Activated CD4-positive, alpha-beta T cell treated with anti-CD3 and anti-CD28 coated beads, Interleukin-2, amount 50 U/mL, for 4 hours (primary cell): ENCODE measurements at regions not wholly inside any gene's neighbourhood (a gene's known extent, or its start where the extent isn't known, plus 50 kb on each side); places are given as distances from the start of the nearest gene placed in this dataset.
"Not testable (repeated sequence)": the region's sequence is repeated elsewhere in the genome, so short reads cannot be mapped to it uniquely, and the experiment has no call there.

Source experiments
- DNase-seq, 2 experiments: peaks; one replicate each; pipeline ENCODE4 v3.0.0-alpha.2; 2020

DNA sequence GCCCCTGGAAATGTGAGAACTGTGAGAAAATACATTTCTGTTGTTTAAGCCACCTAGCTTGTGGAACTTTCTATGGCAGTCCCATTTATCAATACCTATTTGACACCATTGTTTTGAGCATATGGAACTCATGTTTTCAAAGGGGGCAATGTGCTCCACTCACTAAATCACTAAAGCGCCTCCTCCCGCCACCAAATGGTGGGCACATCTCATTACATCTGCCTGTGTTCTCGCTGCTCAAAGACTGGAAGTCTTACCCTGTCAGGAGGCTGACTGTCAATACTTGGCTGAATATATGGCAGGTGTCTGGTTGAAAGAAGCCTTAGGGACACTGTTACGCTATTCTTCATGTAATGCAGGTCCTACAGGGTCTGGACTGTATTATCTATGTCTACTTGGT, 767.7 kb downstream of the TSN start:
- no peak for DNase-seq

DNA sequence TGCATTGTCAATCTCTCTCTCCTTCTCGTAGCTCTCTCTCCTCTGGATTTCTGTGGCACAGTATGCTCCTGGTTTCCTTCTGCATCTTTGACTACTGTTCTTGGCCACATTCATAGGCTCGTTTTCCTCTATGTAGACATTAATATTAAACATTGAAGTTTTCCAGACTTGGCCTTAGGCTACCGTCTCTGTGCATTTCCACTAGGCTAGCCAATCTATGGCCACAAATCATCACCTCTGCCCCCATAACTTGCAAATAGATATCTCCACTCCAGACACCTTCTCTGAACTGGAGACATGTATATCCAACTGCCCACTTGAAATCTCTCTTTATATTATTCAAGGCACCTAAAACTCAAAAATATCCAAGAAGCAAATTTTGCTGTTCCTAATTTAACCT, 768.5 kb downstream of the TSN start:
- DNase-seq, result no peak

DNA sequence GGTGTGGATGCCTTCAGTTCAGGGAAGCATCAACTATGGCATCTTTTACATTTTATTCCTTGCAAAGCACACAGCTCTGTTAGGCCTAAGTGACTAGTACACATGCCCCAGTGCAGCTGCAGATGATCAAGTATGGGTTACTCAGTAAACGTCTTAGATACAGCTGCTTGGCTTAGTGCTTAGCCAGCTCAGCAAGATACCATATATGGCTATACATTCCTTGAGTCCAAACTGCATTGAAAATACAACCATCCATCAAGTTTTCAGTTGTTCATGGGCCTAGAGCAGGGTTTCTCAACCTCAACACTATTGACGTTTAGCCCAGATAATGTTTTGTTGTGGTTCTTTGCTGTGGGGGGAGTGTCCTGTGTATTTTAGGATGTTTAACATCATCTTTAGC, 769.9 kb downstream of the TSN start:
- no peak for DNase-seq

DNA sequence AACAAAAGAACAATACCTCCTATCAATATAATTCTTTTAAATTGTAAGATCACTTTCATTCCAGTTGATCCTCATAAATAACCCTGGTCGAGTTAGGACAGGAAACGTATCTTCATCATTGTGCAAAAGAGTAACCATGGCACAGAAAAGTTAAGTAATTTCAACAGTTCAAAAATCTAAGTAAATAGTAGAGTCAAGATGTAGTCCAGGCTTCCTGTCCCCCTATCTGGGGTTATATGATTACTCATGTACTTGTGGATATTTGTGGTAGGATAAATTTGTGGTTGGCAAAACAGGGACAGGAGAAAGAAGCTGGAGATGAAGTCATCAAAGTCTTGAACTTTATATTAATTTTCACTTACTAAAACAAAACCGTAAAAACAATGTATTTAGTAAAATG, 772.6 kb downstream of the TSN start:
- no peak for DNase-seq

DNA sequence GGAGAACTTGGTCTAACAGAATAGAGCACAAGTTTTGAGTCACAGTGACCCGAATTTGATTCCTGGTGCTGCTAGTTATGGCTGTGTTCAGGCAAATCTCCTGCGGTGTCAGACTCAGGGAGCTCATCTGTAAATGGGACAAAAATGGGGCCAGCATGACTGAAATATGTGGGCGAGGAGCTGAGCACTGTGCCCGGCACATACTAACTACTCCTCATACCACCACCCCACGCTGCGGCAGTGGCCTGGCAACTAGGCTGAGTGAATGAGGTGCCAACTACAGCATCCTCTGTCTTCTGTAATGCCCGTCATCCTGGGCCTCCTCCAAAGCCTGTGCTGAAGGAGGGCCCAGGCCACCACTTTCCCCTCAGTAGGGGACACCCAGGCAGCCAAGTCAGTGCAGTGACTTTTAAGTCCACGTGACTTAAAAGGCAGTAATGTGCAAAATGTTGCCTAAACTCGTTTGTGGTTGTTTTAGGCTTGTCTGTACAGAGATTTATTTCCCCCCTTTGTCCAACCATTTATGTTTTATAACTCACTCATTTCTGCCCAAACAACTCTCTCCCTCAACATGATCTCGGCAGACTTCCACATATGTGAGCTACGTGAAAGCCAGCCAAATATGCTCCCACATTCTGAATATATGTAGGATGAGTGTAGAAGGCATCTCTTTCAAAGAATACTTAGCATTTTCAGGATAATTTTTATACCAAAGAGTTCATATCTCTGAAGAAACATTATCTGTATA, 773.7 kb downstream of the TSN start:
- DNase-seq, result no peak

DNA sequence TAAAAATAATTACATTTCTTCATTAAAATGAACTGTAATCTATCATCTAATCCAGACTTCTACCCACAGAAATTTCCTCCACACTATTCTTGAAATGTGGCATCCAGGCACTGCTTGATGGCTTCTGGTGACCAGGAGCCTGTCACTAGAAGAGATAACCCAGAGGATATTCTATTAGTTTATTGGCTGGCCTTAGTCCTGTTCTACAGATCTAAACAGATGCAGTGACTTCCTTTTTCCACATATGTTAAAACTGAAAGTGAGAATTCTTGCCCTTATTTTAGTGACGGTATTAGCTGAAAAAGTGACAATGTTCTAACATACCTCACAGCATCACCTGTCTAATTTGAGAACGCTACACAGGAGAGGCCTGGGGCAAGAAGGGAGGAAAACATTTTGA, 775.4 kb downstream of the TSN start:
- DNase-seq, result no peak

DNA sequence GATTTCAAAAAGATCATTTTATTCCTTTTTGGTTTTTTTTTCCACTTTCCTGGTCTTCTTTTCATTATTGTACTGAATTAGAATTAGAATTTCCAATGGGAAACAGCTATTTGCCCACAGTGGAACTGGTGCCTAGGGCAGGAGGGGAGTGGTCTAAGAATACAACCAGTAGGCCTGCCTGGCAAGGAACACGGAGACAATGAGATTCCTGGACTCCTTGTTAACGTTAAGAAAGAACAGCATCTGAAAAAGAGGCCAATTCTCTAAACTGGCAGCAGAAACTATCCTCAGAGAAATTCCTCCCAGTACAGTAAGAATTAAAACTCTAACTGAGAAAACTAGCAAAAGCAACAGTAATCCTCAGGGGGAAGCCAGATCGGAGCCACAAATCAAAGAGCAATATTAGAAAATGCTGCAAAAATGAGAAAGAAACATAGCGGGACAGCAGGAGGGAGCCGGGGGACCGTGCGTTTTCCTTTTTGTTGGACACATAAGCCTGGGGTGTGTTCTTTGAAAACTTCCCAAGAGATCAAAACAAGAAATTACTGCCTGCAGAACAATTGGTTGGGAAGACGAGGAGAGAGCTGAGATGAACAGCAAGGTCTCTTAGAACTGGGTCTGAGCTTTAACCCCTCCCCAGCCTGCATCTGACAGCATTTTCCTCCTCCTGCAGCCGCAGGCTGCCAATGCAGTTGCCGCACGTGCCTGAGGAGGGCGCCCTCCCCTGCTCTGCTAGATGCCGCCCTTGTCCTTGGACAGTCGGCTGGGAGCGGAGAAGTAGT, 776.0 kb downstream of the TSN start:
- DNase-seq, result no peak

DNA sequence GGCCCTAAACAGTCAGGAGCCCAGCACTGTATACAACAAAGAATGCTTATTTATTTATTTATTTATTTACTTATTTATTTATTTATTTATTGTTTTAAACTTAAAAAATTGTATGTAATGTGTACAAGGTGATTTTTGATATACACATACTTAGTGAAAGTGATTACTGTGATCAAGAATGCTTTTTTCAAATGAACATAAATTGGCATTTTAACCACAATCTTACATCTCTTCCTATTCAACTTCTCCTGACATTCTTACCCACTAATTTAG, 776.6 kb downstream of the TSN start:
- no peak for DNase-seq

DNA sequence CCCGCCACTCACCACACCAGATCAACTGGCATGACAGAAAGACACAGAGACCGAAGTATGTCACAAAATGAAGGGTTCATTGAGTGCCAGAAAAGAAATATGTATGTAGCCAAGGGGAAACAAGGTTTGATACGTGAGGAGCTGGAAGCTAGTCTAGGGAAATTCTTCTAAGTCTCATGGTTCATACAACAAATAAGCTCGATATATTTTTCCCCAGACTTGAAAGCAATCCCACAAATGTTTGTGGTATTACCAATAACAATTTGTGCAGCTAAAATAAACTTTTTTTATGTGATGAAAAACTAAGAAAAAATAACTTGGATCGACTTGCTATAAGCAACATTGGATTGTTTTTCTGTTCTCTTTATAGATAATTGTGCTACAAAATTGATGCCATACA, 777.0 kb downstream of the TSN start:
- no peak for DNase-seq

DNA sequence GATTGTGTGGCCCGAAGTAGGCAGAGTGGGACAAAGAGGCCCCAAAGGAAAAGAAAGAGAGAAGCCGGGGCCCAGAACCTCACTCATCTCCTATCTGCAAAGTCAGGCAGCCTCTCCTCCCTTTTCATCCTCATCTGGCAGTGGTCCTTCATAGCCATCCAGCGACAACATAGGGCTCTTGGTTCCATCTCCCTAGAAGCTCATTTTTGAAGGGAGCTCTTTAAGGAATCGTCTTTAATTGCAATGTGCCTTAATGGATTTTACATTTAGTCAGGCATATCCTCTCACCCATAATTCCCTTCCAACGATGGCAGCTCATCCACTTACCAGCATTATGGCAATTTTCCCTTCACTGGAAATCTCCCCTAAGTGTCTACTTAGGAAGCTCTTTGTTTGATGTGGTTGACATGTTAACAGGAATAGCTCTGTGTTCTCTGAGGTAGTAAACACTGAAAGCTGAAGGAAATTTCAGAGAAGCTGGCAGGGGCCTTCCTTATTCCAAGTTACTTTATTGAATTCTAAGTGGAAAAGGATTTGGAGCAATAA, 780.6 kb downstream of the TSN start:
- no peak for DNase-seq

DNA sequence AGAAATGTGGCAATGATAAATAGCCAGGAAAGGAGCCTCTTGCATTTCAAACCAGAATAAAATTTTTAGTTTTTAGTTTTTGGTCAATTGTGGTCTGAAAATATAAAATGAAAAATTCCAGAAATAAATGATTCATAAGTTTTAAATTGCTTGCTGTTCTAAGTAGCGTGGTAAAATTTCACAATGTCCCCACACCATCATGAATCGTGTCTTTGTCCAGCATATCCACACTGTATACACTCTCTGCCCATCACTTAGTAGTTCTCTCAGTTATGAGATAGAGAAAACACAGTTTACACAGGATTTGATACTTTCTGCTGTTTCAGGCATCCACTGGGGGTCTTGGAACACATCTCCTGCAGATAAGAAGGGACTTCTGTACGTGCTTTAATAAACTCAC, 783.9 kb downstream of the TSN start:
- DNase-seq, result no peak

DNA sequence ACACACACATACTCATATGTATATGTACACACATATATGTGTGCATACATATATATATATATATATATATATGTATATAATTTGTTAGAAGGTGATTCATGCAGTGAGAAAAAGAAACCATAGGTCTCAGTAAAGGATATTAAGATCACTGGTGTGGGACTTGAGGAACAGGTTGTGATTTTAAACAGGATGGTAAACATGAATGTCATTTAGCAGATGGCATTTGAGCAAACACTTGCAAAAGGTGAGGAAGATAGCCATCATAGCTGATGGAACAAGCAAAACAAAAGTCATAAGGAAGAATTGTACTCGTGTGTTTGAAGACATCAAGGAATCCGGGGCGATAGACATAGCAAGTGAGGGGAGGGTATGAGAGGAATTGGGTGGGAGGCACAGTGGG, 784.5 kb downstream of the TSN start:
- DNase-seq, result no peak

DNA sequence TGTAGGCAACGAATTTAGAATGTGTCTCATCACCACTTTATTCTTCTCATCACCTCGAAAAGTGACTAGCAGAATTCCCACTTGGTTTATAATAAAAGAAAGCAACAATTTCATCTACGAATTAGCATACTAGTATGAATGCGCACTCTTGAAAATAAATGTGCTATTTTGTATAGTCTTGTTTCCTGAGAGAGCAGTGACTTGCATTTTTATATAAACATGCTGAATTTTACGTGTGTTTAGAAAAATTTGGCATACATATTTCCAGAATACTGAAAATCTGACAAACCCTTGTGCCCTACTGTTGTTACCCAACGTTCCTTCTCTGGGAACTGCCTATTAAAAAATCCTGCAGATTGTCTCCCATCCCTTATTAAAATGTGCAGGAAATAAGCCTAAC, 786.8 kb downstream of the TSN start:
- DNase-seq, result no peak

DNA sequence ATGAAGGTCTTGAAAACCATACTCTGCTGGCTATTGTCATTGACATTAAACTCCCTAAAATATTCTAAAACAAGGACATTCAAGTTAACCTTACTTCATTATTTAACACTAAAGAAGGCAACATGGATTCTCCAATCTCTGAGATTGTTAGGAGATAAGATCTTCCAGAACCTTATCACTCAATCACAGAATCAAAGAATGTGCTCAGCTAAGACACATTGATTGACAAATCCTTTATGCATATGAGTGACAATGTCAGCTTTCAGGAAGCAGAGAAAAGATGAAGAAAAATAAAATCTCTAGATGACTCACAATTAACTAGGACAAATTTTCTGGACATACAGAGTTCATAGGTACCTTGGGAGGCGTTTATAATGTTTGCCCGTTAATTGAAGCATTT, 787.2 kb downstream of the TSN start:
- DNase-seq, result no peak

DNA sequence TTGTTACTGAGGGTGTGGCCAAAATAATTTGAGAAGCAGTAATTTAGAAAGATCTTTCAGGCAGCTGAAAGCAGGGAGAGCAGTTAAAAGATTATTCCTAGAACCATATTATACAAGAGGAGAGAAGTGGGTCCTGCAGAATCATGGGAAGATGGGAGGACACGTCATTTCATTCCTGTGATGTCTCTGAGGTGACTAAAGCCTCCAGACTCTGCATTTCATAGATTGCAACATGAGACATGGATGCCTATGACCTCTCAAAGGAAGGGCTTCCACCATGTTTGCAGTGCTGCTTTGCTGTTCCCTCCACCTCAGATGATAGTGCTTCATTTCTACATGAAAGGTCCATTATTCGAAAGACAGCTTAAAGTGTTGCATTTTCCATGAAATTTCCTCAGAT, 788.4 kb downstream of the TSN start:
- no peak for DNase-seq

DNA sequence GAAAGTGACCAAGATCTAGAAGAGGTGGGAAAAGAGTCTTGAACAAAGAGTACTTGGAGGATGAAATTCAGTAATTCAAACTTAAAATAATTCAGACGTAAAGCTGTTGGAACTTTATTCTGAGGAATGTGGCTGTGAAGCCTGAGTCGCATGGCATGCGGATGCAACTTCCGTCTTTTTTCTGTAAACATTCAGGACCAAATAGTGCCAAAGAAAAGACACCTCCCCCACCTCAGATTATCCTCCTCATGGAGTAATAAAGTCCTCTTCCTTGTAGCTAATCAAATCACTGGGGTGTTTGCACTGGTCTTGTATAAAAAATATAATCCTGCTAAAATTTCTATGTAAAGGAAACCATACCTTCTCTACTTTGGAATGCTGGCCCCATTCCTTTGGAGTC, 790.4 kb downstream of the TSN start:
- DNase-seq, result no peak

DNA sequence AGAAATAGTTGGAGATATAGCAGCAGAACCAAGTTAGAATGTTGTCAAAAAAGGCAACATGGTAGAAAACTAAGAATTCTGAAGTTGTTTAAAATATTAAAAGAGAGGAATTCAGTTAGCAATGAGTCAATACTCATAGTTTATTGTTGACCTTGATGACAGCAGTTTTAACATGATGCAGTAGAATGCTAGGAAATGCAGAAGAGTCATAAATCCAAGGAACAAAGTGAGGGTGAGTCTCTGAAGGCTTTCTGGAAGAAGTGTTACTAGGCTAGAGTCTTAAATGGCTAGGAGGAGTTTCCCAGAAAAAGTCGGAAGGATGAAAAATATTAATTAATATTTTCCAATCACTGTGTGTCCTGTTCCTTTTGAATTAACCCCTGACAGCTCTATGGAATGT, 807.3 kb downstream of the TSN start:
- DNase-seq, result no peak

DNA sequence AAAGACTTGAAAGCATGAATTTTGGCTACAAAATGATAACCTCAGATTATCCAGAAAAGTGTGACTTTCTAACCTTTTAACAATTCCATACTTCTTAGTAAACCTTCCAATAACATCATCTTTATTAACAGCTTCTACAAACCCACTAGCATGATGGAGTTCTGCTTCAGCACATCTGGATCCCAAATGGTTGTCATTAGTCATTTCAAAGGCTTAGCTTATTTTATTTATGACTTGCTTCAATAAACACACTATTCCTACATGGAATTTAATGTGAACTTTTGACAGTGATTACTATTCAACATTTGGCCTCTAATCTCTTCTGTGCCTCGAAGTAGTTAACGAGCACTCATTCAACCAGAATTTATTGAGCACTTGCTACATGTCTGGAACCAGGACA, 808.3 kb downstream of the TSN start:
- DNase-seq, result no peak

DNA sequence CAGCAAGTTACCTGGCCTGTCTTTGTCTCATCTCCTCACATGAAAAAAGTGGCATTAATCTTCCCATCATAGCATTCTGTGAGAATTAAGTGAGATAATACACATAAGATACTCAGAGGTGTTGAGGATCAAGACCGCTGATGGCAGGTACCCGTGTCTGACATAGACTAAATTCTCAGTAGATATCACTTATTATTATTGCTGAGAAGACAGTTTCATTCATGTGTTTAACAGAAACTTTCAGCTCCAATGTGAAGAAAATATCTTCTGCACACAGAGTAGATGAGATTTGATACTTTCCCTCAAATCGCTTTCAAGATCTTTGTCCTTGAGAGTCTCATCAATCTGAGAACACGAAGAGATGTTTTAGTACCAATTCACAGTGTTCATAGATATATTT, 809.4 kb downstream of the TSN start:
- DNase-seq, result no peak

DNA sequence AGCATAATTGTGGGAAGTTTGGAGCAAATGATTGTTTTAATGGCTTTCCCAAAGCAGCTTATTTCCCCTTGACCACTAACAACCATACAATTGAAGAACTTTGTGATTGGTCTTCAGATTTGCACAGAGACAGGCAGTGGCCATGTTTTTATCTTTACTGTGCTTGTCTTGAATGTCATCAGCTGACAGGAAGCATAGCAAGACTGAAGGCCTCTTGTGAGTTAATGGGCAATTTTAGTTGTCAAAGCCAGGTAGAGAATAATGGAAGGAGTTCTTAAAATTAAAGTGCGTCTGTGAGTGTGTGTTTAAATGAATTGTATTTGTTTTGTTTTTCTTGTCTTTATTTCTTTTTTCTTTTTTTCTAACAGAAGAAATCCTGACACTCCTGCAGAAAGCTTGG, 809.9 kb downstream of the TSN start:
- no peak for DNase-seq

DNA sequence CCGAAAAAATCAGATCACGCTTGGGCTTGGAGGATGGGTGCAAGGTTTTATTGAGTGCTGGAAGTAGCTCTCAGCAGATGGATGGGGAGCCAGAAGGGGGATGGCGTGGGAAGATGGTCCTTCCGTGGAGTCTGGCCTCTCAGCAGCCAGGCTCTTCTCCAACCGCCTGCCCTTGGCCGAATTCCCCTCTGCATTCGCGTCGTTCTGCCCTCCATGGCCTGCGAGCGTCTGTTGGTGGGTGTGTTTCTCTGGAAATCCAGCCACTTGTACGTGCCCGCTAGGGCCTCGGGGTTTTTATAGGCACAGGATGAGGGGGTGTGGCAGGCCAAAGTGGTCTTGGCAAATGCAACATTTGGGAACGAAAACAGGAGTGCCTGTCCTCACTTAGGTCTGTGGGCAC, 815.2 kb downstream of the TSN start:
- no peak for DNase-seq

DNA sequence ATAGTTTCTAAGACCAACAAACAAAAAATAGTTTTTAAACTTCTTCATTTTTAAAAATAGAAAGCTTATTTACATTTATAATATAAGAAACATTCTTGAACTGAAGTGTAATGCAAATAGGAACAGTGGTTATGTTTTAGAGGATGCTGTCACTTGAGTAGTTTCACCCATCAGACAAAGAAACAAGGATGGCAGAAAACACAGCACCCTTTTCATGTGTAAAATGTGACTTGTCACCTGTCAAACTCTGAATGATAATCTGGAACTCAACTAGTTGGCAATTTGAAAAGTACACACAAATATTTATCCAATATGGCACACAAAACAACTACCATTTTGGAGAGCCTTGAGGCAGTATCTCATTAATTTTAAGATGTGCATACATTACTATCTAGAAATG, 816.0 kb downstream of the TSN start:
- DNase-seq, result not testable (repeated sequence)

DNA sequence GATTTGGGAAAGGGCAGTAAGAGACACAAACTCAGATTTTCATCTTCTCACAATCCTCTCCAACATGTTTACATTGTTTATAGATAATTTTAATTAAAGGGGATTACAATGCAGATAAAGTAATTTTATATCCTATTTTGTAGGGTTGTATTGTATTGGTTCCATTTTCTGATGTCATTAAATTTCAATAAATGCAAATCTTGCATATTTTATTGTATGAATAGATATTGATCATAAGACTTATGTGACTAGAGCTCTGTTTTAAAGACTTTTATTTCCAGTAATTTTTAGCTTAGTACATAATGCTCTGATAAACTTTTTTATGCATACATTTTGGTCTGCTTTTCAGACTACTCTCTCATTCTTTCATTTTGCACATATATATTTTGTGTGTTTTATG, 819.6 kb downstream of the TSN start:
- DNase-seq, result no peak

DNA sequence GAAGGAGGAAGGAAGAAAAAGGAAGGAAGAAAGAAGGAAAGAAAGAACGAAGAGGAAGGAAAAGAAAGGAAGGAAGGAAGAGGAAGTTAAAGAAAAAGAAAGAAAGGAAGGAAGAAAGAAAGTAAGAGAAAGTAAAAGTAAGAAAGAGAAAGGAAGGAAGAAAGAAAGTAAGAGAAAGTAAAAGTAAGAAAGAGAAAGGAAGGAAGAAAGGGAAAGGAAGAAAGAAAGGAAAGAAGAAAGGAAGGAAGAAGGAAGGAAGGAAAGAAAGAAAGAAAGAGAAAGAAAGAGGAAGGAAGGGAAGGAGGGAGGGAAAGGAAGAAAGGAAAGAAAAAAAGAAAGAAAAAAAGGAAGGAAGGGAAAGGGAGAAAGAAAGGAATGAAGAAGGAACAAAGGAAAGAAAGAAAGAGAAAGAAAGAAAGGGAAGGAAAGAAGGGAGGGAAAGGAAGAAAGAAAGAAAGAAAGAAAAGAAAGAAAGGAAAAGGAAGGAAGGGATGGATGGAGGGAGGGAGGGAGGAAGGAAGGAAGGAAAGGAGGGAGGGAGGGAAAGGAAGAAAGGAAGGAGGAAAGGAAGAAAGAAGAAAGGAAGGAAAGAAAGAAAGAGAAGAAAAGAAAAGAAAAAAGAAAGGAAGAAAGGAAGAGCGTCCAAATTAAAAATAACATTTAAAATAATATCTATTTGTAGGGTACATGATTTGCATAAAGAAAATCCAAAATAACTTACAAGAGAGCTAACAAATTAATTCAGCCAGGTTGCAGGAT, 827.9 kb downstream of the TSN start:
- no peak for DNase-seq
